MV-4-11 (cell line): ENCODE measurements at regions not wholly inside any gene's neighbourhood (a gene's known extent, or its start where the extent isn't known, plus 50 kb on each side); places are given as distances from the start of the nearest gene placed in this dataset.

Source experiments
- DNase-seq: peaks from one replicate; lab custom pipeline; 2025; lab: John Stamatoyannopoulos, UW

DNA sequence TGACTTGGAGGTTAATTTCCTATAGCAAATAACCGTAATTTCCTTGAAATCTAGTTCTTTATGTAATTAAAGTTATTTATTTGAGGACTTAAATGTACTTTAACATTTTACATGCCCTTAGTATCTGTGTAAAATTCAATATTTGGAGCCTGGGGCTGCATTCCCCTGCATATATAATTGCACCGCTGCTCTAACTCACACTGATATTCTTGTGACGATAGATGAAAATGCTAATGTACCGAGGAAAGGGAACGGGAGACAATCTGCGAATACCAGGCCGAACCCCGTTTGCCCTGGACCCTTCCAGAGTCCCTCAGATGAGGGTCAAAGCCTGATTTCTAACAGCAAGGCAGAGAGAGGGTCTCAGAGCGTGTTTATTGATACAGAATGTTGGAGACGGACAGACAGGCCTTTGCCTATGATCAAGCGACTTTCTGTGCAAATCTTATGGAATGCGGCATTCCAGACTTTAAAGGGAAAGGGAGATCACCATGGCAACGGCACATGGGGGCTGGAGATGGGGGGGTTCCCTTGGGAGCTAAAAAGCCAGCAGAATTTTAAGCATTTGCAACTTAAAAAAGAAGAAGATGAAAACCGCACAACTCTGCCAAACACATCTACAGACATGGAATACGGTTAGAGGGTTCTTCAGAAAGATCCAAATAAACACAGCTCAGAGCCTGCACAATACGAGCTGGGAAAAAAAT, 57.6 kb upstream of the TWIST2 start:
- no peak for DNase-seq

DNA sequence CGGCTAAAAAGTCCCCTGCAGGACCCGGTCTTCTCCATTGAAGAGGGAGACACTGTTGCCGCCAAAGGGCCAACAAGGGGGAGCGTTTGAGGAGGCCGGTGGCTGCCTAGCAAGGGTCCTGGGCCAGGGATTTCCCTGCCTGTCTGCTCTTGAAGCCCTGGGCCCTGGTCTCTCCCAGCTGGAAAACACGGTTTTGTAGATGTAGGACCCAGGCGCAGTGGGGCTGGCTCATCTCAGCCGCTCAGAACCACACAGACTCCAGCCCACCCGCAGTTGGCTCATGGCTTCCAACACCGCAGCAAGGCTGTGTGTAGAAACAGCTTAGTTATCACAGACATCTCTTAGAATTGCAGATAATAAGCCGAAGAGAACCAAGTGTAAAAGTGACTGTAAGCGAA, 57.1 kb upstream of the TWIST2 start:
- no peak for DNase-seq

- no peak for DNase-seq
Measured at GRCh38 chr2:238791354-238791753, 56.5 kb upstream of the TWIST2 start.

DNA sequence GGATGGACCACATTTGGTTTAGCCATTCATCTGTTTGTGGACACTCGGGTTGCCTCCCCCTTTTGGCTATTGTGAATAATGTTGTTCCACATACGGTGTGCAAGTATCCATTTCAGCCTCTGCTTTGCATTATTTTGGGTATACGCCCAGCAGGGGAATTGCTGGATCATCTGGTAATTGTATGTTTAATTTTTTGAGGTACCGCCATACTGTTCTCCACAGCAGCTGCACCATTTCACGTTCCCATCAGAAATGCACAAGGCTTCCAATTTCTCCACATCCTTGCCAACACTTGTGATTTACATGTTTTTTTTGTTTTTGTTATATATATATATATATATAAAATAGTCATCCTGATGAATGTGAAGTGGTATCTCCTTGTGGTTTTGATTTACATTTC, 54.6 kb upstream of the TWIST2 start:
- no peak for DNase-seq

GRCh38 chr2:238793801-238794449, 54.0 kb upstream of the TWIST2 start:
- DNase-seq, result no peak

GRCh38 chr2:238796223-238796885, 51.5 kb upstream of the TWIST2 start:
- no peak for DNase-seq

DNA sequence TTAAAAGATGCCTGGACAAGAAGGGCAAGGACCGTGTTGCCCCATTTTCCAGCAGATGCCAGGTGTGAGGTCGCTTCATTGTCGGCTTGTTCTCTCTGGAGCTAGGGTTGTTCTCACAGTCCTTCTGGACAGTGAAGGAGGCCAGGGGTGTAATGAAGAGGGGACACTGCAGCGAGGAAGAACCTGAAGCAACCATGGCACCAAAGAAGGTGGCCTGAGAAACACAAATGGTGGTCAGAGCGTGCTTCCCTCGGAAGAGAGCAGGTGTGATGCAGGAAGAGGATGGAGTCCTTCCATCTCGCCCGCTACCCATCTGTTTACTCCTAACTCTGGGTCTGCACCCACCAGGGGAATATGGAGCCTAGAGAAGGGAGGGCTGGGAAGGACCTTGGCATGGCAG, 50.3 kb upstream of the TWIST2 start:
- no peak for DNase-seq
